ENCODE measurements at regions not wholly inside any gene's neighbourhood (a gene's known extent, or its start where the extent isn't known, plus 50 kb on each side); places are given as distances from the start of the nearest gene placed in this dataset.

- Histone ChIP-seq H3K27me3 (replicated peaks in 1 of 7) (no peaks in the 10 kb centered on the region), H3K36me3 (no peaks in the 10 kb centered on the region), H3K4me1 (no peaks in the 10 kb centered on the region), H3K27ac (no peak overlapping the region), H3K9me3 (peaks cover 0 to 9% (median 1%) of the 10 kb centered on the region in 8 donors), H3K4me3 (no peak overlapping the region)
- intact Hi-C loops (cut with DNase I; ENCODE audit: low total_unique reads): no loop called here
- TF ChIP-seq CTCF (IDR thresholded peaks at IDR 0.05 in 8 of 11, conservative IDR thresholded peaks at IDR 0.05 in 3 of 11) (no peak), POLR2A (IDR thresholded peaks at IDR 0.05) (no peak), POLR2AphosphoS5 (IDR thresholded peaks at IDR 0.05) (no peak)
- no peak for DNase-seq
- 75 to 94% (median 89%) methylated on average over 1 of the region's 1 CpG for WGBS, 5 donors
Observed at GRCh38 chr2:160838147-160838546, 322.1 kb upstream of the TANK start.

GRCh38 chr2:160838691-160839090, 321.5 kb upstream of the TANK start:
- Histone ChIP-seq H3K9me3 (peaks cover 0 to 14% (median 7%) of the 10 kb centered on the region in 8 donors), H3K27ac (no peak overlapping the region), H3K27me3 (replicated peaks in 1 of 7) (no peaks in the 10 kb centered on the region), H3K4me1 (no peaks in the 10 kb centered on the region), H3K36me3 (no peaks in the 10 kb centered on the region), H3K4me3 (no peak overlapping the region)
- no peak for DNase-seq
- no peak for TF ChIP-seq CTCF (IDR thresholded peaks at IDR 0.05 in 8 of 11, conservative IDR thresholded peaks at IDR 0.05 in 3 of 11)
- no peak for TF ChIP-seq POLR2AphosphoS5 (IDR thresholded peaks at IDR 0.05)
- TF ChIP-seq POLR2A (IDR thresholded peaks at IDR 0.05): no peak
- 91 to 94% (median 93%) methylated on average over 4 of the region's 4 CpGs for WGBS, 5 donors
- intact Hi-C loops (cut with DNase I; ENCODE audit: low total_unique reads): no loop called here

GRCh38 chr2:160842286-160842685, 317.9 kb upstream of the TANK start:
- Histone ChIP-seq H3K27ac (no peak overlapping the region), H3K27me3 (replicated peaks in 1 of 7) (no peaks in the 10 kb centered on the region), H3K4me1 (no peaks in the 10 kb centered on the region), H3K4me3 (no peak overlapping the region), H3K9me3 (peaks cover 0 to 31% (median 18%) of the 10 kb centered on the region in 8 donors), H3K36me3 (no peaks in the 10 kb centered on the region)
- DNase-seq: no peak
- WGBS, 5 donors: 71 to 90% (median 85%) methylated on average over 4 of the region's 4 CpGs
- intact Hi-C loops (cut with DNase I; ENCODE audit: low total_unique reads): no loop called here
- TF ChIP-seq POLR2AphosphoS5 (IDR thresholded peaks at IDR 0.05): no peak
- no peak for TF ChIP-seq CTCF (IDR thresholded peaks at IDR 0.05 in 8 of 11, conservative IDR thresholded peaks at IDR 0.05 in 3 of 11)
- no peak for TF ChIP-seq POLR2A (IDR thresholded peaks at IDR 0.05)

DNA sequence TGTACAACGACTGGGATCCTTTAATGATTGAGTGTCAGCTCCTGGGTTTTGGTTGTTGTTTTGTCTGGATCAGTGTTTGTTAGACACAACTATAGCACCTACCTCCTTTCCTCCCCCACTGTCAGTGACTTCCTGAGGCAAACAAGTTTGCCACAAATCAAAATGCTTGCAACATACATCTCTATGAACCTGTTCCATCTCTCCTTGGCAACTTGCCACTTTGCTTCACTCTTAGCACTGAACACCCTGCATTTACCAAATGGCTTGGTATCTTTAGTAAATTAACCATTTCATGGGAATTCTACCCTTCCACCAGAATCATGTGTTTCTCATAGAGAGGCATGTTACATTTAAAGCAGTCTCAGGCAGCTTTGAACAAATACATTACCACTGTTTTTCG, 301.1 kb upstream of the TANK start:
- TF ChIP-seq POLR2AphosphoS5 (IDR thresholded peaks at IDR 0.05) (no peak), POLR2A (IDR thresholded peaks at IDR 0.05) (no peak), CTCF (IDR thresholded peaks at IDR 0.05 in 8 of 11, conservative IDR thresholded peaks at IDR 0.05 in 3 of 11) (no peak)
- no peak for DNase-seq
- H3K27me3 ChIP-seq (replicated peaks in 1 of 7): no peaks in the 10 kb centered on the region
- H3K36me3 ChIP-seq: no peaks in the 10 kb centered on the region
- H3K4me1 ChIP-seq: no peaks in the 10 kb centered on the region
- intact Hi-C loops (cut with DNase I; ENCODE audit: low total_unique reads): no loop called here
- no peak overlapping the region for H3K27ac ChIP-seq
- WGBS, 5 donors: 54 to 77% (median 66%) methylated on average over 2 of the region's 2 CpGs
- no peak overlapping the region for H3K4me3 ChIP-seq
- no peaks in the 10 kb centered on the region for H3K9me3 ChIP-seq
